ENCODE measurements at regions not wholly inside any gene's neighbourhood (a gene's known extent, or its start where the extent isn't known, plus 50 kb on each side); places are given as distances from the start of the nearest gene placed in this dataset.

- Mint-ChIP-seq H3K4me1 (peaks cover 9 to 10% of the 10 kb centered on the region in 2 experiments), H3K4me3 (no peak overlapping the region), H3K36me3 (ENCODE audit: insufficient read depth in 1 of 3, low read depth in 3 of 3) (peaks cover 0 to 18% (median 9%) of the 10 kb centered on the region in 3 experiments; a peak in 6 of 7 replicates), H3K9me3 (peaks cover 8 to 12% of the 10 kb centered on the region in 2 experiments), H3K27me3 (ENCODE audit: low read depth) (peaks cover 2% of the 10 kb centered on the region; the same call in 1 of the 2 replicates), H3K27ac (peak overlapping the region in 1 of 3 experiments; percentile 7; a peak in 3 of 7 replicates)
- H3K4me1 ChIP-seq (ENCODE audit: insufficient read depth, low read length): no peaks in the 10 kb centered on the region
- H3K27me3 ChIP-seq (ENCODE audit: insufficient read depth, low read length): no peaks in the 10 kb centered on the region
- DNase-seq: no peak
- no peak overlapping the region for H3K4me2 ChIP-seq (ENCODE audit: insufficient read depth, insufficient read length, low read length)
- no peak overlapping the region for H4K91ac ChIP-seq (ENCODE audit: insufficient read length, low read depth, low read length)
- no peak overlapping the region for H3K23ac ChIP-seq (ENCODE audit: insufficient read length, low read depth, low read length)
- H3K9ac ChIP-seq (ENCODE audit: extremely low read depth, insufficient read length, low read length): no peak overlapping the region
- H3K14ac ChIP-seq (ENCODE audit: insufficient read depth, low read length): no peak overlapping the region
- no peak overlapping the region for H2BK15ac ChIP-seq (ENCODE audit: low read depth, low read length)
- no peak overlapping the region for H2AK5ac ChIP-seq (ENCODE audit: insufficient read length, low read length)
- no peak overlapping the region for H4K5ac ChIP-seq (ENCODE audit: insufficient read length, low read depth, low read length)
- H3K79me2 ChIP-seq (ENCODE audit: insufficient read depth, low read length): no peaks in the 10 kb centered on the region
- H2BK5ac ChIP-seq (ENCODE audit: insufficient read length, low read length): no peak overlapping the region
- no peaks in the 10 kb centered on the region for H4K20me1 ChIP-seq (ENCODE audit: control insufficient read depth, insufficient read depth, insufficient read length)
- WGBS (ENCODE audit: extremely low coverage, insufficient read length, low lambda C conversion rate): no CpG with 5 or more reads among the region's 4 CpGs
- H4K8ac ChIP-seq (replicated peaks; ENCODE audit: insufficient read length, low read depth, low read length): no peak overlapping the region
- no peak overlapping the region for H2BK12ac ChIP-seq (ENCODE audit: insufficient read length, low read depth, low read length)
- no peaks in the 10 kb centered on the region for H3K9me3 ChIP-seq (ENCODE audit: control insufficient read depth, low read depth, low read length)
- H3K56ac ChIP-seq (ENCODE audit: insufficient read length, low read depth, low read length): no peak overlapping the region
- H3K18ac ChIP-seq (ENCODE audit: insufficient read length, low read depth, low read length): no peak overlapping the region
- H2BK20ac ChIP-seq (ENCODE audit: low read depth, low read length, poor library complexity, severe bottlenecking): no peak overlapping the region
- no peak overlapping the region for H2BK120ac ChIP-seq (ENCODE audit: low read depth, low read length, poor library complexity, severe bottlenecking)
- H3T11ph ChIP-seq (ENCODE audit: low read length): no peak overlapping the region
- H3K23me2 ChIP-seq (ENCODE audit: insufficient read length, low read depth, low read length, poor library complexity, severe bottlenecking): no peaks in the 10 kb centered on the region
- no peak overlapping the region for H2AFZ ChIP-seq (ENCODE audit: low read length)
- H3K27ac ChIP-seq (ENCODE audit: insufficient read length, low read depth, low read length): no peak overlapping the region
- H3K4ac ChIP-seq (ENCODE audit: low read depth, low read length): no peak overlapping the region
- H3K79me1 ChIP-seq (ENCODE audit: insufficient read depth, low read depth, low read length, poor library complexity, severe bottlenecking): no peaks in the 10 kb centered on the region
- TF ChIP-seq CTCF (conservative IDR thresholded peaks at IDR 0.05): no peak
Observed at GRCh38 chr11:38100836-38101462, 1502.9 kb upstream of the RAG2 start.
